ENCODE measurements at regions not wholly inside any gene's neighbourhood (a gene's known extent, or its start where the extent isn't known, plus 50 kb on each side); places are given as distances from the start of the nearest gene placed in this dataset.
"Not testable (repeated sequence)": the region's sequence is repeated elsewhere in the genome, so short reads cannot be mapped to it uniquely, and the experiment has no call there.

DNA sequence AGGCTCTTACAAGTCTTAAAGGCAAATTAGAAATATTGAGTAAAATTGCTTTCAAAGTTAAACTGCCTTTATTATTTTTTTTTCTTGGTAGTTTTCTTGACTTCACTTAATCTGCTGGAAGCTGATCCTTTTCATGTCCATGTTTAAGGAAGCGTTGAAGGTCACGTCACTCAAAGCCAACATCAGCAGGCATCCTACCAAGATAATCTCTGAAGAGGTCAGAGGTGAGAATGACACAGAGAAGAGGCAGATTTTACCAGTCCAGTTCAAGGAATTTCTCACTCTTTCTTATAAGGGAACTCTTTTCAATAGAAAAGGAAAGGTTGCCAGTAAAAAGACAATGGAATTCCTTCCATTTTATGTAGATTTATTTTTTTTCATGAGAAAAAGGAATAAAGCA lies 259.8 kb downstream of the ANXA1 start:
- TF ChIP-seq, protein P1, sequence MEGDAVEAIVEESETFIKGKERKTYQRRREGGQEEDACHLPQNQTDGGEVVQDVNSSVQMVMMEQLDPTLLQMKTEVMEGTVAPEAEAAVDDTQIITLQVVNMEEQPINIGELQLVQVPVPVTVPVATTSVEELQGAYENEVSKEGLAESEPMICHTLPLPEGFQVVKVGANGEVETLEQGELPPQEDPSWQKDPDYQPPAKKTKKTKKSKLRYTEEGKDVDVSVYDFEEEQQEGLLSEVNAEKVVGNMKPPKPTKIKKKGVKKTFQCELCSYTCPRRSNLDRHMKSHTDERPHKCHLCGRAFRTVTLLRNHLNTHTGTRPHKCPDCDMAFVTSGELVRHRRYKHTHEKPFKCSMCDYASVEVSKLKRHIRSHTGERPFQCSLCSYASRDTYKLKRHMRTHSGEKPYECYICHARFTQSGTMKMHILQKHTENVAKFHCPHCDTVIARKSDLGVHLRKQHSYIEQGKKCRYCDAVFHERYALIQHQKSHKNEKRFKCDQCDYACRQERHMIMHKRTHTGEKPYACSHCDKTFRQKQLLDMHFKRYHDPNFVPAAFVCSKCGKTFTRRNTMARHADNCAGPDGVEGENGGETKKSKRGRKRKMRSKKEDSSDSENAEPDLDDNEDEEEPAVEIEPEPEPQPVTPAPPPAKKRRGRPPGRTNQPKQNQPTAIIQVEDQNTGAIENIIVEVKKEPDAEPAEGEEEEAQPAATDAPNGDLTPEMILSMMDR (IDR thresholded peaks at IDR 0.05; ENCODE audit: low read depth, low read length), result no peak
- H3K4me3 ChIP-seq (replicated peaks in 1 of 2; ENCODE audit: low read depth in 2 of 2, low read length in 2 of 2), result no peak overlapping the region
- no peak for DNase-seq (ENCODE audit: low read depth in 2 of 2)

DNA sequence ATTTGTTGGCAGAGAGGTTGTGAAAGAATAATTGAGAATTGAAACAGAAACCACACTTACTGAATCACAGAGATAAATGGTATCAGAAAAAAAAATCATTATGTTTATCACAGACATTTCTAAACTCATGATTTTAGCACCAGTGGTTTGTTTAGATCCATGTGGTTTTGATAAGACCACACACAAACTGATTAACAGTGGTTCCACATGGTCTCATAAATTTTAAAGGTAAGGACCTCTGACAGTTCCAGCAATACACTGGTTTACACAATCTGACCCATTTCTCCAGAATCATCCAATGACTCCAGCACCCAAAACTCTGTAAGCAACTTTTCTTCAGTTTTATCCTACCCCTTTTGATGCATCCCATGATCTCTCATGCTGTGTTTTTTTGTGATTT lies 261.2 kb downstream of the ANXA1 start:
- DNase-seq (ENCODE audit: low read depth in 2 of 2), result no peak
- H3K4me3 ChIP-seq (replicated peaks in 1 of 2; ENCODE audit: low read depth in 2 of 2, low read length in 2 of 2), result no peak overlapping the region
- TF ChIP-seq, protein P1 (IDR thresholded peaks at IDR 0.05; ENCODE audit: low read depth, low read length), result no peak

DNA sequence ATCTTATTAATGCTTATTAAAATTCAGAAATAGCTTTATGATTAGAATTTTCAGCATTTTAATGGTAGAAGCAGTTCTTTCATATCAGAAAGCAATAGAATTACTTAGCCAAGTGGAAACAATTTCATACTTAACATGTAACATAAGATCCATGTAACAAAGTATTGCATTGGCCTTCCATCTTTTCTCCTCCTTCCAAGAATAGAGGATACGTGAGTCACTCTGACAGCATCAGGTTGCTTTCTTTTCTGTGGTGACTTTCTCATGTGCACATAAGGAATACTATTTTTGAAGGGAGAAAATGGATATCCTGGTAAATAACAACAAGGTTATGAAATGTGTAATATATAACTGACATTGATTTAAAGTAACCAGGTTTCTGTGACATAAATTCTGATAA lies 272.2 kb downstream of the ANXA1 start:
- TF ChIP-seq, protein P1 (IDR thresholded peaks at IDR 0.05; ENCODE audit: low read depth, low read length), result no peak
- no peak overlapping the region for H3K4me3 ChIP-seq (replicated peaks in 1 of 2; ENCODE audit: low read depth in 2 of 2, low read length in 2 of 2)
- no peak for DNase-seq (ENCODE audit: low read depth in 2 of 2)

DNA sequence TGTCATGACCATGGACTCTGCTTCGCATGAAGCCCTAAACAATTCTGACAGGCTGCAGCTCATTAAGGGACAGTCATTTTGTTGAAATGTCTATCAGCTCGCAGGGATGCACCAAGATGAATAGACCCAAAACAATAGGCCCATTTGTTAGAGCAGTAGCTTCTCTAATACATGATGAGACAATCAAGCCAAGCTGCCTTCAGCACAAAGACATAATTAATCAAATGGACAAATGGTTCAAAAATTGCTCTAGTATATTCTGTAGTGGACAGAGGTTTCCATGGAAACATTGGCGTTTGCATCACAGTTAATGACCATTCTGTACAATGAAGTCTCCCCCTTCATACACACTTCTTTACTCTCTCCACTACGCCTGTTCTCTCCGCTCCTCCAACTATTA lies 274.6 kb downstream of the ANXA1 start:
- no peak for DNase-seq (ENCODE audit: low read depth in 2 of 2)
- TF ChIP-seq, protein P1 (IDR thresholded peaks at IDR 0.05; ENCODE audit: low read depth, low read length), result no peak
- H3K4me3 ChIP-seq (replicated peaks in 1 of 2; ENCODE audit: low read depth in 2 of 2, low read length in 2 of 2), result no peak overlapping the region

DNA sequence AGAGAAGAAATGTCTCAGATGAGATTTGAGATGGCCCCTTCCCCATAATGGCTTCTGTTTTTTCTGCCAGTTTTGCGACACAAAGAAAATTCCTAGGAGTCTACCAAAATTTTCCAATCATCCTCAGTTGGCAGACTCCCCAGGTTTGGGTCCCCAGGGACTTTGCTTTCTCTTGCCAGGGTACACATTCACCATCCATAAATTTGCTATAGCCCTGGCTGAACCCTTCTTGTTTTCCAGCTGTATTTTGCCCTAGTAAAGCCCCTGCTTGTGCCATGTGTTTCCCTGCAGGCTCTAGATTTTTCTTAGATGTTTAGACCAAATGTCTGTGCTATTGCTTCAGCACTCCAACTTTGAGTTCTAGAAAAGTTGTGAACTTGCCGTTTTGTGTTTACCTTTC lies 283.2 kb downstream of the ANXA1 start:
- TF ChIP-seq, protein P1 (IDR thresholded peaks at IDR 0.05; ENCODE audit: low read depth, low read length), result no peak
- no peak overlapping the region for H3K4me3 ChIP-seq (replicated peaks in 1 of 2; ENCODE audit: low read depth in 2 of 2, low read length in 2 of 2)
- DNase-seq (ENCODE audit: low read depth in 2 of 2), result peak in 1 of 2 donors; percentile 17

DNA sequence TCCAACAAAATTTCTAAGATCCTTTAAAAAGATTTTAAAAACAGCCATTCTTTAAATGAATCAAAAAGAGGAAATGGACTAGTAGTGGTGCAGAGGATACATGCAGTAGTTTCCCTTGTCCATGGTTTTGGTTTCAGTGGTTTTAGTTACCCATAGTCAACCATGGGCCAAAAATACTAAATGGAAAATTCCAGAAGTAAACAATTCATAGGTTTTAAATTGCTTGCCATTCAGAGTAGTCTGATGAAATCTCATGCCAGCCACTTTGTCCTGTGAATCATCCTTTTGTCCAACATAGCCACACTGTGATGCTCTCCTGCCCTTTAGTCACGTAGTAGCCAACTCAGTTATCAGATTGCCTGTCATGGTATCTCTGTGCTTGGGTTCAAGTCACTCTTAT lies 286.1 kb downstream of the ANXA1 start:
- DNase-seq (ENCODE audit: low read depth in 2 of 2), result peak in 1 of 2 donors; percentile 20
- TF ChIP-seq, protein P1 (IDR thresholded peaks at IDR 0.05; ENCODE audit: low read depth, low read length), result no peak
- no peak overlapping the region for H3K4me3 ChIP-seq (replicated peaks in 1 of 2; ENCODE audit: low read depth in 2 of 2, low read length in 2 of 2)

DNA sequence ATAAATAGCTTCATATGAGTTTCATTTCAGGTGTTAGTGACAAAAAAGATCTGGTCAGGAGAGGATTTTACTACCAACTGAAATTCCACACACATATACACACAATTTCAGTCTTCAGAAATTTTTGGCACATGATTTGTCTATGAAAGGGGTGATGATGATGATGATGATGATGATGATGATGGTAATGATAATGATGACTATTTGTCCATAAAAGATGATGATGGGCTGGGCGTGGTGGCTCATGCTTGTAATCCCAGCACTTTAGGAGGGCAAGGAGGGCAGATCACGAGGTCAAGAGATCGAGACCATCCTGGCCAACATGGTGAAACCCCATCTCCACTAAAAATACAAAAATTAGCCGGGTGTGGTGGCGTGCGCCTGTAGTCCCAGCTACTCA lies 288.2 kb downstream of the ANXA1 start:
- DNase-seq (ENCODE audit: low read depth in 2 of 2); H3K4me3 ChIP-seq (replicated peaks in 1 of 2; ENCODE audit: low read depth in 2 of 2, low read length in 2 of 2): not testable (repeated sequence)
